Liver (tissue), 3 donors: ENCODE measurements at regions not wholly inside any gene's neighbourhood (a gene's known extent, or its start where the extent isn't known, plus 50 kb on each side); places are given as distances from the start of the nearest gene placed in this dataset.

Experiments used
- EGR1 ChIP-seq, 2 donors: IDR thresholded peaks; 2 replicates each; pipeline ENCODE4 v1.6.1; 2016 to 2018; ENCODE audit warnings: antibody characterized with exemption in 2 of 2, low read depth in 2 of 2
- GABPA ChIP-seq, 2 donors: IDR thresholded peaks in 1 of 2; conservative IDR thresholded peaks in 1 of 2; 2 replicates each; pipeline ENCODE4 v1.6.1; 2016; ENCODE audit warnings: antibody characterized with exemption in 2 of 2, mild to moderate bottlenecking in 1 of 2, moderate library complexity in 1 of 2
- JUND ChIP-seq, 2 donors: IDR thresholded peaks; 2 replicates each; pipeline ENCODE4 v1.6.1; 2016; ENCODE audit warnings: antibody characterized with exemption in 2 of 2
- NR2F2 ChIP-seq: IDR thresholded peaks from 2 replicates; pipeline ENCODE4 v1.6.1; 2016; ENCODE audit warnings: antibody characterized with exemption
- RAD21 ChIP-seq, 2 donors: IDR thresholded peaks; 2 replicates each; pipeline ENCODE4 v1.6.1; 2016; ENCODE audit warnings: antibody characterized with exemption in 2 of 2, mild to moderate bottlenecking in 2 of 2
- YY1 ChIP-seq: IDR thresholded peaks from 2 replicates; pipeline ENCODE4 v1.6.1; 2016; ENCODE audit warnings: antibody characterized with exemption, mild to moderate bottlenecking
- TF ChIP-seq, protein P1 (sequence below): IDR thresholded peaks from 2 replicates; pipeline ENCODE4 v1.6.1; 2016; ENCODE audit warnings: antibody characterized with exemption
- TF ChIP-seq, protein P2 (sequence below): fragments of 150-350 bp; IDR thresholded peaks from 2 replicates; pipeline ENCODE4 v1.5.1; 2017; ENCODE audit warnings: improper control_type of control experiment, low read depth, low read length; ENCODE audit not compliant: missing input control
- TF ChIP-seq, protein P3 (sequence below): IDR thresholded peaks from 2 replicates; pipeline ENCODE4 v1.6.1; 2016; ENCODE audit warnings: antibody characterized with exemption, mild to moderate bottlenecking
- TF ChIP-seq, protein P4 (sequence below): IDR thresholded peaks from 2 replicates; pipeline ENCODE4 v1.6.1; 2016; ENCODE audit warnings: antibody characterized with exemption
- donor health status: healthy.
- donor health status: healthy.

DNA sequence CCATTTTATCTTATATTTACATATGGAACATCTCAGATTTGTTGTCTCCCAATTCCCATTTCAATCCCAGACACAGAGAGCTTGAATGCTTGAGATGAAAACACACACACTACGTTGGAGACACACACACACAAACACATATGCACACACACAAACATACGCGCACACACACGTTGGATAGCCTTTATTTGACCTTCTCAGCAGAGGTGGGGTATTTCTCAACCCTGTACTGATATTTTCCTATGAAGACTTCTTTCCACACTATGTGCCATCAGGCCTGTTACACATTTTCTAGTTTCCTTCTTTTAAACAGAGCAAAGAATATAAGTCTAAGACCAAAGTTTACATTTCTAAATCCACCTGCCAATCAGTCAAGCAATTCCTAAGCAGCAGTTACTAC is 291.0 kb downstream of the TAF11L14 start:
- TF ChIP-seq, protein P1, sequence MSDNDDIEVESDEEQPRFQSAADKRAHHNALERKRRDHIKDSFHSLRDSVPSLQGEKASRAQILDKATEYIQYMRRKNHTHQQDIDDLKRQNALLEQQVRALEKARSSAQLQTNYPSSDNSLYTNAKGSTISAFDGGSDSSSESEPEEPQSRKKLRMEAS, result no peak
- TF ChIP-seq, protein P2, sequence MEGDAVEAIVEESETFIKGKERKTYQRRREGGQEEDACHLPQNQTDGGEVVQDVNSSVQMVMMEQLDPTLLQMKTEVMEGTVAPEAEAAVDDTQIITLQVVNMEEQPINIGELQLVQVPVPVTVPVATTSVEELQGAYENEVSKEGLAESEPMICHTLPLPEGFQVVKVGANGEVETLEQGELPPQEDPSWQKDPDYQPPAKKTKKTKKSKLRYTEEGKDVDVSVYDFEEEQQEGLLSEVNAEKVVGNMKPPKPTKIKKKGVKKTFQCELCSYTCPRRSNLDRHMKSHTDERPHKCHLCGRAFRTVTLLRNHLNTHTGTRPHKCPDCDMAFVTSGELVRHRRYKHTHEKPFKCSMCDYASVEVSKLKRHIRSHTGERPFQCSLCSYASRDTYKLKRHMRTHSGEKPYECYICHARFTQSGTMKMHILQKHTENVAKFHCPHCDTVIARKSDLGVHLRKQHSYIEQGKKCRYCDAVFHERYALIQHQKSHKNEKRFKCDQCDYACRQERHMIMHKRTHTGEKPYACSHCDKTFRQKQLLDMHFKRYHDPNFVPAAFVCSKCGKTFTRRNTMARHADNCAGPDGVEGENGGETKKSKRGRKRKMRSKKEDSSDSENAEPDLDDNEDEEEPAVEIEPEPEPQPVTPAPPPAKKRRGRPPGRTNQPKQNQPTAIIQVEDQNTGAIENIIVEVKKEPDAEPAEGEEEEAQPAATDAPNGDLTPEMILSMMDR, result no peak
- TF ChIP-seq YY1 (no peak), GABPA (IDR thresholded peaks at IDR 0.05 in 1 of 2, conservative IDR thresholded peaks at IDR 0.05 in 1 of 2) (no peak), JUND (IDR thresholded peaks at IDR 0.05) (no peak), EGR1 (IDR thresholded peaks at IDR 0.05; ENCODE audit: low read depth in 2 of 2) (no peak), RAD21 (IDR thresholded peaks at IDR 0.05) (no peak), NR2F2 (no peak)
- TF ChIP-seq, protein P3, sequence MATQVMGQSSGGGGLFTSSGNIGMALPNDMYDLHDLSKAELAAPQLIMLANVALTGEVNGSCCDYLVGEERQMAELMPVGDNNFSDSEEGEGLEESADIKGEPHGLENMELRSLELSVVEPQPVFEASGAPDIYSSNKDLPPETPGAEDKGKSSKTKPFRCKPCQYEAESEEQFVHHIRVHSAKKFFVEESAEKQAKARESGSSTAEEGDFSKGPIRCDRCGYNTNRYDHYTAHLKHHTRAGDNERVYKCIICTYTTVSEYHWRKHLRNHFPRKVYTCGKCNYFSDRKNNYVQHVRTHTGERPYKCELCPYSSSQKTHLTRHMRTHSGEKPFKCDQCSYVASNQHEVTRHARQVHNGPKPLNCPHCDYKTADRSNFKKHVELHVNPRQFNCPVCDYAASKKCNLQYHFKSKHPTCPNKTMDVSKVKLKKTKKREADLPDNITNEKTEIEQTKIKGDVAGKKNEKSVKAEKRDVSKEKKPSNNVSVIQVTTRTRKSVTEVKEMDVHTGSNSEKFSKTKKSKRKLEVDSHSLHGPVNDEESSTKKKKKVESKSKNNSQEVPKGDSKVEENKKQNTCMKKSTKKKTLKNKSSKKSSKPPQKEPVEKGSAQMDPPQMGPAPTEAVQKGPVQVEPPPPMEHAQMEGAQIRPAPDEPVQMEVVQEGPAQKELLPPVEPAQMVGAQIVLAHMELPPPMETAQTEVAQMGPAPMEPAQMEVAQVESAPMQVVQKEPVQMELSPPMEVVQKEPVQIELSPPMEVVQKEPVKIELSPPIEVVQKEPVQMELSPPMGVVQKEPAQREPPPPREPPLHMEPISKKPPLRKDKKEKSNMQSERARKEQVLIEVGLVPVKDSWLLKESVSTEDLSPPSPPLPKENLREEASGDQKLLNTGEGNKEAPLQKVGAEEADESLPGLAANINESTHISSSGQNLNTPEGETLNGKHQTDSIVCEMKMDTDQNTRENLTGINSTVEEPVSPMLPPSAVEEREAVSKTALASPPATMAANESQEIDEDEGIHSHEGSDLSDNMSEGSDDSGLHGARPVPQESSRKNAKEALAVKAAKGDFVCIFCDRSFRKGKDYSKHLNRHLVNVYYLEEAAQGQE, result no peak
- TF ChIP-seq, protein P4, sequence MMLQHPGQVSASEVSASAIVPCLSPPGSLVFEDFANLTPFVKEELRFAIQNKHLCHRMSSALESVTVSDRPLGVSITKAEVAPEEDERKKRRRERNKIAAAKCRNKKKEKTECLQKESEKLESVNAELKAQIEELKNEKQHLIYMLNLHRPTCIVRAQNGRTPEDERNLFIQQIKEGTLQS, result no peak
